Amygdala (tissue), 56 donors: ENCODE measurements at regions not wholly inside any gene's neighbourhood (a gene's known extent, or its start where the extent isn't known, plus 50 kb on each side); places are given as distances from the start of the nearest gene placed in this dataset.

Experiments
- DNase-seq, 56 donors: peaks; one replicate each; lab custom pipeline; 2025; lab: John Stamatoyannopoulos, UW

- DNase-seq = no peak
Measured at GRCh38 chr17:36750316-36750885, 149.0 kb downstream of the MRM1 start.

GRCh38 chr17:36752096-36752888 is 150.9 kb downstream of the MRM1 start:
- DNase-seq = no peak

- DNase-seq = no peak
Measured at GRCh38 chr17:36755586-36755985, 154.2 kb downstream of the MRM1 start.

DNA sequence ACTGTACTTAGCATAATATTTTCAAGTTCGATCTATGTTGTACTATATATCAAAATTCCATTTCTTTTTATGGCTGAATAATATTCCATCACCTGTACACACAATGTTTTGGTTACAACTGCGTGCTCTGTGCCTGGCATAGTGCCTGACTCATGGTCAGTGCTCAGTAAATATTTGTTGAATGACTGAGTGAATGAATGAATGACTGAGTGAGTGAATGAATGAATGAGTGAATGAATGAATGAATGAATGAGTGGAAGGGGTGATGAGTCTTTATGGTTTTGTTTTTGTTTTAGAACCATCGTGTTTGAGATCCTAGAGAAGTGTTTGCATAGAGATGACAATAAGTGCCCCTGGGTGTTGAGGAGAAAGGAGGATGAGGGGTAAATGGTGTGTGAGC is 155.3 kb downstream of the MRM1 start:
- DNase-seq = no peak

DNA sequence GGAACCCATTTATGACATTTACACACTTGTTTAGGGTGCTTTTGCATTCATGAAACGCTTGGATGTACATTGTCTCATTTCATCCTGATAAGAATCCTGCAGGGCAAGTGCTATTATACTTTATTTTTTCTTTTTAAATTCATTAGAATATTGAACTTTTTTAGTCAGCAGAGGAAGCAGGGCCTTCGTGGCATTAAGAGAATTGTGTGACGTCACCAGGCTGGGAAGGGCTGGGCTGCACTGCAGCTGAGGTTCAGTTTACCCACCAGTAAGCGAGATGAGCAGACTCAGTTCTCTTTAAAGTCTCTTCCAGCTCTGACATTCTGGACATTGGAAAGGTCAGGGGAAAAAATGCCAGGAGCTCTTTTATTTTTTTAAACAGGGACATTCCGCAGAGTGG is 159.0 kb downstream of the MRM1 start:
- no peak for DNase-seq

DNA sequence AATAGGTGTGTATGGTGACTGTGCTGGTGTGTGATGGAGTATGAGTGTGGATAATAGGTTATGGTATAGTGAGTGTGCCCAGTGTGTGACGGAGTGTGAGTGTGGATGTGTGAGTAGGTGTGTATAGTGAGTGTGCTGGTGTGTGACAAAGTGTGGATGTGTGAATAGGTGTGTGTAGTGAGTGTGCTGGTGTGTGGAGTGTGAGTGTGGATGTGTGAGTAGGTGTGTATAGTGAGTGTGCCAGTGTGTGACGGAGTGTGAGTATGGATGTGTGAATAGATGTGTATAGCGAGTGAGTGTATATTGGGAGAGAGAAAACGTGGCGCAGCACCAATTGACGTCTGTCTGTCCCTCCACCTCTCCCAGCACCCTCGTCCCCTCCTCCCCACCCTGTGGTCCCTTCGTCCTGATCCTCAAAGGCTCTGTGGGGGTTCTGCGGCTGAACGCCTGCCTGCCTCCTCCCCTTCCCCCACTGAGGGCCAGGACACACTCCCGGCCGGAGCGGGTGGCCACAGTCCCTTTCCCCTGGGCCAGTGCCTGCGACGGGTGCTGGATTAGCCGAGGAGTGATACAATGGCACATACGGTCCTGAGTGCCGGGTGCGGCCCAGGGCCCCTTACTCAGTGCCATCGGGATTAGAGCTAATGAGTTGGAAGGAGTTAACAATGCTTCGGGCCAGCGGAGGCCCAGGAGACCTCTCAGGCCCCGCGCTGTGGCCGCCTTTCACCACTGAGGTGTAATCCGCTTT is 160.0 kb downstream of the MRM1 start:
- DNase-seq = no peak

DNA sequence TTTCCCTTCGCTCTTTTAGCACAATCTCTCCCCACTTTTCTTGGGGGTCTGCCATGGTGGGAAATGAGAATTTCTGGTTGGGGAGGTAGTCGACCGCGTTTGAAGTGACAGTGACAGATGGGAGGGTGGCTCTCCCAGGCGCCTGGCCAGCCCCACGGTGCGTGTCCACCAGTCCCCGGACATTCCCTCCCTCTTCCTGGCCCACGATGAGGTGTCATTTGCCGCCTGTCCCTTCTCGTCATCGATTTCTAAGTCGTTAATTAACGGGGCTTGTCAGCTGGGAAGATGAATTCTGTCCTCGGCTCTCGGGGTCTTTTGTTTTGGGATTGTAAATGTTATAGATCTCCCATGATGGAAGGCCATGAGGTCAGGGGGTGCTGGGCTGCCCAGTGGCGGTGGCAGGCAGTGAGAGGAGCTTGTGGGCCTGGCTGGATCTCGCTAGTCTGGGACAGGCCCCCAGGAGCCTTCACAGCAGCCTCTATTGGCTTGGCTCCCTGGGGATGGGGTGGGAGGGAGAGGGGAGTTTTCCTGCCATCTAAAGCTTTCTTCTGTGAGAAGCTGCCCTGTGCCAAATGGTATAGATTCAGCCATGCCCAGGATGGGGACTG is 164.2 kb downstream of the MRM1 start:
- DNase-seq = no peak

DNA sequence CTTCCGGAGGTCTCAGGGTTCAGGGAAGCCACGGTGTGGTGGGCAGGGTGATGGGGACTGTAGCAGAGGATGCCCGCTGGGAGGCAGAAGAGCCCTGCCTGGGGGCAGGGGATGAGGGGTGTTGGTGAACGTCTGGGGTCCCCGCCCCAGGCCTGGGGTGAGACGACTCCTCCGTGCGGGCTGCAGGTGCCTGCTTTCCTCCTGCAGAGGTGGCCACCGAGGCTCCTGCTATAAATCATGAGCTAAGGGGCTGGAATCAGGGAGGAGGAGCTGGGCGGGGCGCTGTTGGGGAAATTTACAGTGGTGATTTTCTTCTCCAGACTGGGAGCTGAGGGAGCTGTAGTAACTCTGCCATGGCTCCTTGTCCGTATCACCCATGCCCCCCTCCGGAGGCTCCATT is 167.0 kb downstream of the MRM1 start:
- no peak for DNase-seq

- no peak for DNase-seq
Measured at GRCh38 chr17:36773039-36773438, 164.2 kb upstream of the LHX1 start.

DNA sequence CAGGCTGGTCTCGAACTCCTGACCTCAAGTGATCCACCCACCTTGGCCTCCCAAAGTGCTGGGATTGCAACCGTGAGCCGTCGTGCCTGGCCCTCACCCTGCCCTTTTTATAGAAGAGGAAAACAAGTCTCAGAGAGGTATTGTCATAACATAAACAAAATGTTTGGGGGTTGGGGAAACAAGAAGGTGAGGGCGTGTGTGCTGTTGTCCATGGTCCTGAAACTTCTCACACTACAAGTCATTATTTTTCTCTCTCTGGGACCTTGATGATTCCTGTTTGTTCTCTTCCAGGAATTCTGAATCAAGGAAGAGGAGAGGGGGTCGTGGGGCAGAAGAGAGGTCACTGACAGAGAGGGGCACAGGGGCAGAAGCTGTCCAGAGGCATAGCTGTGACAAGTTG is 160.2 kb upstream of the LHX1 start:
- DNase-seq = no peak

DNA sequence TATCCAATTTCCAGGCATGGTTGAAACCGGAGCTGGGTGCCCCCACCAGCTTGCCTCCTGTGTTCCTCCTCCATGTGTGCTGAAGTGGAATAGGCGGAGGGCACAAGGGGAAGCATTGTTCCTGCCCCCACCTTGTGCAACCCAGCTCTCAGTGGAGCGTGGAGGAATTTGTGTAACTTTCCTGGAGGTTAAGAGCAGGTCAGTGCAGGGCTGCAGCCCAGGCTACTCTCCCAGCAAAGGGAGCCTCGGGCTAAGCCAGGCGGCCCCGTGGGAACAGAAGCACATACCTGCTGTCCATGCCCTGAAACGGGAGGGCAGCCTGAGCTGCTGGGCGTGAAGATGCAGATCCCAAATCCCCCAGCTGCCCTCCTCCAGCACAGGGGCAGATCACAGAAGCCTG is 158.8 kb upstream of the LHX1 start:
- DNase-seq = no peak

DNA sequence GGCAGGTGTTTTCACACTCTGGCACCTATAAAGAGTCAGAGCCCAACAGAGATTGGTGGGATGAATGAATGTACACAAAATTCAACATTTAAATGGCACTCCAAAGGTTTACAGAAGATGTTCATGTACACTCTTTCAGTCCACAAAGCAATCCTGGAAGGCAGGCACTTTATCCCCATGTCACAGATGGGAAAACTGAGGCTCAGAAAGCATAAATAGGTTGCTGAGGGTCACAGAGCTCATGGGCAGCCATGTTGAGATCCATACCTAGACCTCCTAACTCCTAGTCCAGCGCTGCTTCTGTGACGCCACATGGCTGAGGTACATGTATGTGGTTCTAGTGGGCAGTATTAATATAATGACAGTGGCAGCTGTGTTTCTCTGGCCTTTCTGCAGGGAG is 157.7 kb upstream of the LHX1 start:
- DNase-seq = no peak

DNA sequence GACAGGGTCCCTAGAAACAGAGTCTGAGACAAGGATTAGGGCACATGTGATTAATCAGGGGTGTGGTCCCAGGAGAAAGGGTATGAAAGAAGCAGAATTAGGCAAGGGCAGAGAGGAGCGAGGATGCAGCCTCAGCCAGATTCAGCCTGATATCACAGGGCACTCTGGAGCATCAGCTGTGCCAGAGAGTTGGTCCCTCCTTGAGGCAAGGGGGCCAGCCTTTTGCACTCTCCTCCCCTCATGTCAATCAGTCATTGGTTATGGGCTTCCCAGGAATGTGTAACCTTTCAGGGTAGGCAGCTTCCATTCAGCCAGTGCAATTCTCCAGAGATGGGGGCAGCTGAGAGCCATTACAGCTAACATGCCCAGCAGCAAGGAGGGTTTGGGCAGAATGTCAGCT is 152.6 kb upstream of the LHX1 start:
- DNase-seq = no peak

GRCh38 chr17:36786867-36787266 is 150.4 kb upstream of the LHX1 start:
- DNase-seq = no peak

GRCh38 chr17:36791150-36791941 is 145.9 kb upstream of the LHX1 start:
- DNase-seq = peak in 1 of 56 donors; percentile 2

- DNase-seq = peak in 1 of 56 donors; percentile 5
Measured at GRCh38 chr17:36791942-36792475, 145.3 kb upstream of the LHX1 start.

GRCh38 chr17:36792849-36793248 is 144.4 kb upstream of the LHX1 start:
- no peak for DNase-seq

- no peak for DNase-seq
Measured at GRCh38 chr17:36793976-36794375, 143.3 kb upstream of the LHX1 start.

- DNase-seq = no peak
Measured at GRCh38 chr17:36807496-36808179, 129.6 kb upstream of the LHX1 start.
